OCI-LY7 (cell line): ENCODE measurements at regions not wholly inside any gene's neighbourhood (a gene's known extent, or its start where the extent isn't known, plus 50 kb on each side); places are given as distances from the start of the nearest gene placed in this dataset.

Experiments
- BruUV-seq: library from RNA; stranded (reverse); fragments of 400-500 nt; replicated peaks from 2 replicates; lab custom pipeline; 2021; lab: Mats Ljungman, UMichigan
- CTCF ChIA-PET: fragments of 300-600 bp; sonication (Branson Sonifier 250); formaldehyde crosslinking; loops from one replicate; lab custom pipeline; 2022; ENCODE audit warnings: antibody characterized with exemption; ENCODE audit not compliant: unreplicated experiment; lab: Charles Lee
- POLR2A ChIA-PET: fragments of 300-600 bp; sonication (Branson Sonifier 250); formaldehyde crosslinking; loops from one replicate; lab custom pipeline; 2022; ENCODE audit warnings: antibody characterized with exemption; lab: Charles Lee
- DNase-seq: peaks from one replicate; pipeline ENCODE4 v3.0.0-alpha.2; 2015; ENCODE audit warnings: low spot score
- H2AFZ ChIP-seq: fragments of 200-600 bp; sonication (generic), shearing (Covaris generic); 2 replicates; pipeline ENCODE4 v1.6.1; 2014; ENCODE audit warnings: mild to moderate bottlenecking, antibody characterized with exemption, low read length, moderate library complexity
- H3K27ac ChIP-seq: fragments of 200-600 bp; sonication (generic); 2 replicates; pipeline ENCODE4 v1.5.1; 2014; ENCODE audit warnings: mixed run types, low read depth, mild to moderate bottlenecking, moderate library complexity, low read length, inconsistent platforms; ENCODE audit not compliant: poor library complexity, severe bottlenecking
- H3K36me3 ChIP-seq: fragments of 200-600 bp; sonication (generic); 2 replicates; pipeline ENCODE4 v1.6.1; 2014; ENCODE audit warnings: mild to moderate bottlenecking, antibody characterized with exemption, low read length, moderate library complexity, mixed read lengths; ENCODE audit not compliant: insufficient read depth
- H3K4me1 ChIP-seq: fragments of 200-600 bp; sonication (generic); 2 replicates; pipeline ENCODE4 v1.5.1; 2014; ENCODE audit warnings: mild to moderate bottlenecking, low read length; ENCODE audit not compliant: insufficient read depth, poor library complexity, severe bottlenecking
- H3K4me2 ChIP-seq: fragments of 200-600 bp; sonication (generic); 2 replicates; pipeline ENCODE4 v1.6.1; 2014; ENCODE audit warnings: mild to moderate bottlenecking, low read length
- H3K4me3 ChIP-seq: fragments of 200-600 bp; sonication (generic); 2 replicates; pipeline ENCODE4 v1.5.1; 2014; ENCODE audit warnings: mild to moderate bottlenecking, low read depth, low read length; ENCODE audit not compliant: poor library complexity, severe bottlenecking
- H3K79me2 ChIP-seq: fragments of 200-600 bp; sonication (generic); 2 replicates; pipeline ENCODE4 v1.6.1; 2016; ENCODE audit warnings: low read depth, mild to moderate bottlenecking, low read length, moderate library complexity, mixed read lengths; ENCODE audit not compliant: insufficient read depth
- H3K9me2 ChIP-seq: fragments of 200-600 bp; sonication (generic); 2 replicates; pipeline ENCODE4 v1.6.1; 2016; ENCODE audit warnings: mild to moderate bottlenecking, low read length, mixed read lengths; ENCODE audit not compliant: insufficient read depth
- H3K9me3 ChIP-seq: fragments of 200-600 bp; sonication (generic); 2 replicates; pipeline ENCODE4 v1.6.1; 2014; ENCODE audit warnings: mild to moderate bottlenecking, mixed run types, low read length, mixed read lengths
- H4K20me1 ChIP-seq: fragments of 200-600 bp; sonication (generic); 2 replicates; pipeline ENCODE4 v1.6.1; 2014; ENCODE audit warnings: mild to moderate bottlenecking, antibody characterized with exemption, low read length, moderate library complexity, mixed read lengths; ENCODE audit not compliant: insufficient read depth
- CTCF ChIP-seq: fragments of 200-600 bp; sonication (generic); conservative IDR thresholded peaks from 2 replicates; pipeline ENCODE4 v1.5.1; 2014; ENCODE audit warnings: mild to moderate bottlenecking, antibody characterized with exemption, low read length, moderate library complexity, mixed read lengths
- EZH2phosphoT487 ChIP-seq: fragments of 200-600 bp; sonication (generic); IDR thresholded peaks from 2 replicates; pipeline ENCODE4 v1.6.1; 2018; ENCODE audit warnings: low read depth, borderline replicate concordance, mild to moderate bottlenecking, mixed run types, antibody characterized with exemption, low read length, moderate library complexity, mixed read lengths
- intact Hi-C: fragments of 100-400 bp; cut with micrococcal nuclease; formaldehyde crosslinking; loops from one replicate; pipeline ENCODE4 v1.10.0; 2022; ENCODE audit not compliant: unreplicated experiment

GRCh38 chr2:37870829-37871228 lies 54.3 kb upstream of the RMDN2 start:
- no TSS peak for BruUV-seq
- CTCF ChIA-PET: no interaction called here
- Histone ChIP-seq H3K4me2 (no peak overlapping the region), H3K27ac (no peak overlapping the region), H3K79me2 (no peaks in the 10 kb centered on the region), H3K9me2 (no peaks in the 10 kb centered on the region), H3K36me3 (no peaks in the 10 kb centered on the region), H3K4me1 (no peaks in the 10 kb centered on the region), H3K4me3 (no peak overlapping the region), H4K20me1 (no peaks in the 10 kb centered on the region), H3K9me3 (no peaks in the 10 kb centered on the region), H2AFZ (no peak overlapping the region)
- POLR2A ChIA-PET: interaction anchor here (0.7 kb wide), 1 partner anchor 95 kb away, joined by 4 read pairs; no protein-coding TSS in a partner anchor
- TF ChIP-seq CTCF: no peak
- no peak for TF ChIP-seq EZH2phosphoT487
- DNase-seq: no peak
- intact Hi-C loops: loop anchor here (10.0 kb wide), 1 partner anchor 1086 kb away; no protein-coding TSS in a partner anchor

- no TSS peak for BruUV-seq
- H3K4me2 ChIP-seq: no peak overlapping the region
- H3K27ac ChIP-seq: no peak overlapping the region
- H3K9me3 ChIP-seq: no peaks in the 10 kb centered on the region
- no peaks in the 10 kb centered on the region for H3K4me1 ChIP-seq
- CTCF ChIA-PET: no interaction called here
- no peak overlapping the region for H3K4me3 ChIP-seq
- intact Hi-C loops: loop anchor here (10.0 kb wide), 1 partner anchor 1087 kb away; no protein-coding TSS in a partner anchor
- no peaks in the 10 kb centered on the region for H4K20me1 ChIP-seq
- no peaks in the 10 kb centered on the region for H3K36me3 ChIP-seq
- TF ChIP-seq CTCF (no peak), EZH2phosphoT487 (no peak)
- H2AFZ ChIP-seq: no peak overlapping the region
- POLR2A ChIA-PET: interaction anchor here (0.7 kb wide), 2 partner anchors 94 to 692 kb away, joined by 4 read pairs; no protein-coding TSS in a partner anchor
- no peaks in the 10 kb centered on the region for H3K79me2 ChIP-seq
- DNase-seq: no peak
- no peaks in the 10 kb centered on the region for H3K9me2 ChIP-seq
Observed at GRCh38 chr2:37871456-37872191, 53.5 kb upstream of the RMDN2 start.

- intact Hi-C loops: loop anchor here (10.0 kb wide), 1 partner anchor 1087 kb away; no protein-coding TSS in a partner anchor
Observed at GRCh38 chr2:37872192-37872750, 52.8 kb upstream of the RMDN2 start.

More at GRCh38 chr2:37872192-37872750, 52.8 kb upstream of the RMDN2 start:
- ChIA-PET CTCF (interaction anchor here (0.7 kb wide), 1 partner anchor 453 kb away, joined by 7 read pairs; no protein-coding TSS in a partner anchor), POLR2A (no interaction called here)
- no peaks in the 10 kb centered on the region for H4K20me1 ChIP-seq
- H3K4me1 ChIP-seq: no peaks in the 10 kb centered on the region
- no peak for DNase-seq
- no peaks in the 10 kb centered on the region for H3K9me3 ChIP-seq
- H2AFZ ChIP-seq: no peak overlapping the region
- no peaks in the 10 kb centered on the region for H3K36me3 ChIP-seq
- H3K4me3 ChIP-seq: no peak overlapping the region
- H3K9me2 ChIP-seq: no peaks in the 10 kb centered on the region
- TF ChIP-seq CTCF (no peak), EZH2phosphoT487 (no peak)
- no TSS peak for BruUV-seq
- no peaks in the 10 kb centered on the region for H3K79me2 ChIP-seq
- no peak overlapping the region for H3K27ac ChIP-seq
- no peak overlapping the region for H3K4me2 ChIP-seq
